KMS-11 (cell line): ENCODE measurements at regions not wholly inside any gene's neighbourhood (a gene's known extent, or its start where the extent isn't known, plus 50 kb on each side); places are given as distances from the start of the nearest gene placed in this dataset.

Source experiments
- H2AFZ ChIP-seq: fragments of 200-600 bp; sonication (generic); 2 replicates; pipeline ENCODE4 v1.6.1; 2016; ENCODE audit warnings: antibody characterized with exemption, mixed run types, low read depth
- H3K27ac ChIP-seq: fragments of 200-600 bp; sonication (generic); 2 replicates; pipeline ENCODE4 v1.6.1; 2016; ENCODE audit warnings: mild to moderate bottlenecking, mixed run types
- H3K27me3 ChIP-seq: fragments of 200-600 bp; sonication (generic); 2 replicates; pipeline ENCODE4 v1.6.1; 2017; ENCODE audit warnings: mild to moderate bottlenecking, low read depth, mixed run types, moderate library complexity; ENCODE audit not compliant: insufficient read depth
- H3K36me3 ChIP-seq: fragments of 200-600 bp; sonication (generic); 2 replicates; pipeline ENCODE4 v1.6.1; 2017; ENCODE audit warnings: mild to moderate bottlenecking, mixed run types; ENCODE audit not compliant: insufficient read depth
- H3K4me1 ChIP-seq: fragments of 200-600 bp; sonication (generic); 2 replicates; pipeline ENCODE4 v1.6.1; 2016; ENCODE audit warnings: mild to moderate bottlenecking, low read depth, mixed run types; ENCODE audit not compliant: poor library complexity, severe bottlenecking
- H3K4me2 ChIP-seq: fragments of 200-600 bp; sonication (generic); 2 replicates; pipeline ENCODE4 v1.7.0; 2016; ENCODE audit warnings: mild to moderate bottlenecking, mixed run types
- H3K4me3 ChIP-seq: fragments of 200-600 bp; sonication (generic); IDR thresholded peaks from 2 replicates; pipeline ENCODE4 v1.6.1; 2017; ENCODE audit warnings: low read depth, low read length, mixed read lengths; ENCODE audit not compliant: insufficient read depth
- H3K79me2 ChIP-seq: fragments of 200-600 bp; sonication (generic); 2 replicates; pipeline ENCODE4 v1.6.1; 2016; ENCODE audit warnings: low read depth, mixed run types; ENCODE audit not compliant: insufficient read depth
- H3K9ac ChIP-seq: fragments of 200-600 bp; sonication (generic); 2 replicates; pipeline ENCODE4 v1.6.1; 2016; ENCODE audit warnings: mild to moderate bottlenecking, mixed run types
- H4K20me1 ChIP-seq: fragments of 200-600 bp; sonication (generic); 2 replicates; pipeline ENCODE4 v1.6.1; 2016; ENCODE audit warnings: mild to moderate bottlenecking, mixed run types; ENCODE audit not compliant: insufficient read depth
- TF ChIP-seq, protein P1 (sequence below): fragments of 200-600 bp; sonication (generic); conservative IDR thresholded peaks from 2 replicates; pipeline ENCODE4 v1.6.1; 2017; ENCODE audit warnings: low read depth, mild to moderate bottlenecking, antibody characterized with exemption, low read length, moderate library complexity, mixed read lengths

- TF ChIP-seq, protein P1, sequence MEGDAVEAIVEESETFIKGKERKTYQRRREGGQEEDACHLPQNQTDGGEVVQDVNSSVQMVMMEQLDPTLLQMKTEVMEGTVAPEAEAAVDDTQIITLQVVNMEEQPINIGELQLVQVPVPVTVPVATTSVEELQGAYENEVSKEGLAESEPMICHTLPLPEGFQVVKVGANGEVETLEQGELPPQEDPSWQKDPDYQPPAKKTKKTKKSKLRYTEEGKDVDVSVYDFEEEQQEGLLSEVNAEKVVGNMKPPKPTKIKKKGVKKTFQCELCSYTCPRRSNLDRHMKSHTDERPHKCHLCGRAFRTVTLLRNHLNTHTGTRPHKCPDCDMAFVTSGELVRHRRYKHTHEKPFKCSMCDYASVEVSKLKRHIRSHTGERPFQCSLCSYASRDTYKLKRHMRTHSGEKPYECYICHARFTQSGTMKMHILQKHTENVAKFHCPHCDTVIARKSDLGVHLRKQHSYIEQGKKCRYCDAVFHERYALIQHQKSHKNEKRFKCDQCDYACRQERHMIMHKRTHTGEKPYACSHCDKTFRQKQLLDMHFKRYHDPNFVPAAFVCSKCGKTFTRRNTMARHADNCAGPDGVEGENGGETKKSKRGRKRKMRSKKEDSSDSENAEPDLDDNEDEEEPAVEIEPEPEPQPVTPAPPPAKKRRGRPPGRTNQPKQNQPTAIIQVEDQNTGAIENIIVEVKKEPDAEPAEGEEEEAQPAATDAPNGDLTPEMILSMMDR, result no peak
- H3K27me3 ChIP-seq, result no peaks in the 10 kb centered on the region
- H4K20me1 ChIP-seq, result no peaks in the 10 kb centered on the region
- H3K4me2 ChIP-seq, result no peak overlapping the region
- no peak overlapping the region for H2AFZ ChIP-seq
- no peaks in the 10 kb centered on the region for H3K4me1 ChIP-seq
- no peaks in the 10 kb centered on the region for H3K79me2 ChIP-seq
- no peaks in the 10 kb centered on the region for H3K36me3 ChIP-seq
- no peak overlapping the region for H3K27ac ChIP-seq
- H3K9ac ChIP-seq, result no peak overlapping the region
- H3K4me3 ChIP-seq, result no peak overlapping the region
These were observed 137.5 kb upstream of the PRR23C start for GRCh38 chr3:139182143-139182542.

GRCh38 chr3:139182598-139182997, 137.9 kb upstream of the PRR23C start:
- Histone ChIP-seq H3K27me3 (no peaks in the 10 kb centered on the region), H3K79me2 (no peaks in the 10 kb centered on the region), H3K4me3 (no peak overlapping the region), H2AFZ (no peak overlapping the region), H4K20me1 (no peaks in the 10 kb centered on the region), H3K4me1 (no peaks in the 10 kb centered on the region), H3K27ac (no peak overlapping the region), H3K9ac (no peak overlapping the region), H3K36me3 (no peaks in the 10 kb centered on the region), H3K4me2 (no peak overlapping the region)
- TF ChIP-seq, protein P1, result no peak

- no peaks in the 10 kb centered on the region for H3K79me2 ChIP-seq
- no peaks in the 10 kb centered on the region for H3K36me3 ChIP-seq
- H3K4me2 ChIP-seq, result no peak overlapping the region
- H2AFZ ChIP-seq, result no peak overlapping the region
- H3K4me1 ChIP-seq, result no peaks in the 10 kb centered on the region
- TF ChIP-seq, protein P1, result no peak
- H3K27me3 ChIP-seq, result no peaks in the 10 kb centered on the region
- no peak overlapping the region for H3K4me3 ChIP-seq
- no peak overlapping the region for H3K27ac ChIP-seq
- no peak overlapping the region for H3K9ac ChIP-seq
- no peaks in the 10 kb centered on the region for H4K20me1 ChIP-seq
These were observed 140.8 kb upstream of the PRR23C start for GRCh38 chr3:139185527-139185926.

GRCh38 chr3:139187154-139187553, 142.5 kb upstream of the PRR23C start:
- Histone ChIP-seq H3K79me2 (no peaks in the 10 kb centered on the region), H3K9ac (no peak overlapping the region), H3K4me2 (no peak overlapping the region), H2AFZ (no peak overlapping the region), H3K4me3 (no peak overlapping the region), H4K20me1 (no peaks in the 10 kb centered on the region), H3K4me1 (no peaks in the 10 kb centered on the region), H3K27me3 (no peaks in the 10 kb centered on the region), H3K36me3 (no peaks in the 10 kb centered on the region), H3K27ac (no peak overlapping the region)
- TF ChIP-seq, protein P1, result no peak

DNA sequence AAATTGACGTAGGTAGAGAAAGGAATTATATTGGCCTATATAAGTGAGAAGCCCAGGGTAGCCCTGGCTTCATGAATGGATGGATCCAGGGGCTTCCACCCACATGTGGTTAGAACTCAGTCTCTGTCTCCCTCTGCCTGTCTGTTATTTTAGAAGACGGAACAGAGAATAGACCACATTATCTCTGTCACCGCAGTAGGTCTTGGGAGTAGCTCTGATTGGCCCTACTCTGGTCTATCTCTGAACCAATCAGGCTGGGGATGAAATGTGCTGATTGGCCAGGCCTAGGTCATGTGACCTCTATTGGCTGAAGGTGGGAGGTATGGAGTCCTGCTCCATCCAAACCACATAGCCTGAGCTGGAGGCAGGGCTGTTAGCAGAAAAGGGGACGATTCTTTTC, 143.0 kb upstream of the PRR23C start:
- Histone ChIP-seq H3K9ac (no peak overlapping the region), H3K36me3 (no peaks in the 10 kb centered on the region), H3K27me3 (no peaks in the 10 kb centered on the region), H3K4me2 (no peak overlapping the region), H3K27ac (no peak overlapping the region), H3K4me3 (no peak overlapping the region), H3K4me1 (no peaks in the 10 kb centered on the region), H2AFZ (no peak overlapping the region), H3K79me2 (no peaks in the 10 kb centered on the region), H4K20me1 (no peaks in the 10 kb centered on the region)
- TF ChIP-seq, protein P1, result no peak
